ENCODE measurements at regions not wholly inside any gene's neighbourhood (a gene's known extent, or its start where the extent isn't known, plus 50 kb on each side); places are given as distances from the start of the nearest gene placed in this dataset.

GRCh38 chr5:124587280-124587679 lies 159.2 kb downstream of the ZNF608 start:
- no peak for DNase-seq (ENCODE audit: low read depth in 1 of 2, low spot score in 1 of 2)

GRCh38 chr5:124584991-124585715 lies 161.3 kb downstream of the ZNF608 start:
- no peak for DNase-seq (ENCODE audit: low read depth in 1 of 2, low spot score in 1 of 2)

GRCh38 chr5:124583469-124584350 lies 162.7 kb downstream of the ZNF608 start:
- no peak for DNase-seq (ENCODE audit: low read depth in 1 of 2, low spot score in 1 of 2)

- no peak for DNase-seq (ENCODE audit: low read depth in 1 of 2, low spot score in 1 of 2)
Observed at GRCh38 chr5:124582561-124582840, 163.9 kb downstream of the ZNF608 start.

- DNase-seq (ENCODE audit: low read depth in 1 of 2, low spot score in 1 of 2), result no peak
Observed at GRCh38 chr5:124581738-124582560, 164.5 kb downstream of the ZNF608 start.

GRCh38 chr5:124580925-124581737 lies 165.3 kb downstream of the ZNF608 start:
- no peak for DNase-seq (ENCODE audit: low read depth in 1 of 2, low spot score in 1 of 2)

GRCh38 chr5:124580512-124580911 lies 165.9 kb downstream of the ZNF608 start:
- no peak for DNase-seq (ENCODE audit: low read depth in 1 of 2, low spot score in 1 of 2)

GRCh38 chr5:124576848-124577409 lies 169.5 kb downstream of the ZNF608 start:
- DNase-seq (ENCODE audit: low read depth in 1 of 2, low spot score in 1 of 2), result no peak

GRCh38 chr5:124575725-124576124 lies 170.7 kb downstream of the ZNF608 start:
- DNase-seq (ENCODE audit: low read depth in 1 of 2, low spot score in 1 of 2), result no peak

GRCh38 chr5:124574521-124575436 lies 171.7 kb downstream of the ZNF608 start:
- DNase-seq (ENCODE audit: low read depth in 1 of 2, low spot score in 1 of 2), result no peak

- no peak for DNase-seq (ENCODE audit: low read depth in 1 of 2, low spot score in 1 of 2)
Observed at GRCh38 chr5:124572971-124573370, 173.5 kb downstream of the ZNF608 start.

GRCh38 chr5:124570285-124571035 lies 176.0 kb downstream of the ZNF608 start:
- no peak for DNase-seq (ENCODE audit: low read depth in 1 of 2, low spot score in 1 of 2)

GRCh38 chr5:124566875-124567450 lies 179.5 kb downstream of the ZNF608 start:
- DNase-seq (ENCODE audit: low read depth in 1 of 2, low spot score in 1 of 2), result no peak

GRCh38 chr5:124561451-124561850 lies 185.0 kb downstream of the ZNF608 start:
- DNase-seq (ENCODE audit: low read depth in 1 of 2, low spot score in 1 of 2), result no peak

- no peak for DNase-seq (ENCODE audit: low read depth in 1 of 2, low spot score in 1 of 2)
Observed at GRCh38 chr5:124560370-124560769, 186.1 kb downstream of the ZNF608 start.

GRCh38 chr5:124557761-124558160 lies 188.7 kb downstream of the ZNF608 start:
- DNase-seq (ENCODE audit: low read depth in 1 of 2, low spot score in 1 of 2), result no peak

GRCh38 chr5:124554746-124555578 lies 191.5 kb downstream of the ZNF608 start:
- no peak for DNase-seq (ENCODE audit: low read depth in 1 of 2, low spot score in 1 of 2)

GRCh38 chr5:124553911-124554310 lies 192.5 kb downstream of the ZNF608 start:
- DNase-seq (ENCODE audit: low read depth in 1 of 2, low spot score in 1 of 2), result no peak
